ENCODE measurements at regions not wholly inside any gene's neighbourhood (a gene's known extent, or its start where the extent isn't known, plus 50 kb on each side); places are given as distances from the start of the nearest gene placed in this dataset.

- TF ChIP-seq, protein P1, sequence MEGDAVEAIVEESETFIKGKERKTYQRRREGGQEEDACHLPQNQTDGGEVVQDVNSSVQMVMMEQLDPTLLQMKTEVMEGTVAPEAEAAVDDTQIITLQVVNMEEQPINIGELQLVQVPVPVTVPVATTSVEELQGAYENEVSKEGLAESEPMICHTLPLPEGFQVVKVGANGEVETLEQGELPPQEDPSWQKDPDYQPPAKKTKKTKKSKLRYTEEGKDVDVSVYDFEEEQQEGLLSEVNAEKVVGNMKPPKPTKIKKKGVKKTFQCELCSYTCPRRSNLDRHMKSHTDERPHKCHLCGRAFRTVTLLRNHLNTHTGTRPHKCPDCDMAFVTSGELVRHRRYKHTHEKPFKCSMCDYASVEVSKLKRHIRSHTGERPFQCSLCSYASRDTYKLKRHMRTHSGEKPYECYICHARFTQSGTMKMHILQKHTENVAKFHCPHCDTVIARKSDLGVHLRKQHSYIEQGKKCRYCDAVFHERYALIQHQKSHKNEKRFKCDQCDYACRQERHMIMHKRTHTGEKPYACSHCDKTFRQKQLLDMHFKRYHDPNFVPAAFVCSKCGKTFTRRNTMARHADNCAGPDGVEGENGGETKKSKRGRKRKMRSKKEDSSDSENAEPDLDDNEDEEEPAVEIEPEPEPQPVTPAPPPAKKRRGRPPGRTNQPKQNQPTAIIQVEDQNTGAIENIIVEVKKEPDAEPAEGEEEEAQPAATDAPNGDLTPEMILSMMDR (IDR thresholded peaks at IDR 0.05): no peak
- TF ChIP-seq EP300 (IDR thresholded peaks at IDR 0.05): no peak
Measured at GRCh38 chrX:115448146-115448545, 112.8 kb upstream of the PLS3 start.
